HG02610 (cell line): ENCODE measurements at regions not wholly inside any gene's neighbourhood (a gene's known extent, or its start where the extent isn't known, plus 50 kb on each side); places are given as distances from the start of the nearest gene placed in this dataset.

Source experiments
- ATAC-seq: cut with Tn5 transposase; IDR thresholded peaks from one replicate; pipeline ENCODE4 v1.9.1; 2021; ENCODE audit warnings: mild to moderate bottlenecking, moderate library complexity; ENCODE audit not compliant: unreplicated experiment

DNA sequence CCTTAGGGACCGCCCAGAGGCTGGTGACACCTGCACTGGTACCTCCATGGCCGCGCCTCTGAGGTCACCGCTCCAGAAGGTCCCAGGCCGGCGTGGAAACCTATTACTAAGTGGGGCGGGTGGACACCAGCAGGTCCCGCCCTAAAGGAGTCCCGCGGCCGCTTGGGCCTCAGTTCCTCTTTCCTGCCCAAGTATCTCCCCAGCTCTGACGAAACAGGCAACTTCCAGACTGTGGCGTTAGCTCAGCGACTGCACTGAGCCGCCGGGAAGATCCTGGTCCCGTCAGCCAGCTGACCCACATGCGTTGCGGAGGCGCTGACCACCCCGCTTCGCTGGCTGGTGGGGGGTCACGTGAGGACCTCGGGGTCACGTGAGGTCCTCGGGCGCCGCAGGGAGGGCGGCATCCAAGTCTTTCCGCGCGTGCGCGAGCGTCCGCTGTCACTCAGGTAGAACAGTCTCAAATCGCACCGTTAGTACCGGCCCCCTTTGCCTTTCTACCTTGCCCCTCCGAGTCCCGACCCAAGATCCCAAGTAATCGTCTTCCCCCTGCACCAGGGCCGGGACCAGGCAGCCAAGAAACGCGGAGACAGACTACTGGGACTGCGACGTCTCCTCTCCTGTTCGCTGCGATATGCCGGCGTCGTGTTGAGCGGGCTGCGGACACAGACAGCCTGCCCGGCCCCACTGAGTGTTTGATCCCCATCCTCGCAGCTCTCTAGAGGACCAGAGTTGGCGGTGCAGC, 53.7 kb upstream of the KDM4C start:
- ATAC-seq, result peak; percentile 87

GRCh38 chr9:6702707-6703106, 55.1 kb upstream of the KDM4C start:
- no peak for ATAC-seq

- no peak for ATAC-seq
Observed at GRCh38 chr9:6696178-6696577, 50.6 kb upstream of the GLDC start.

GRCh38 chr9:6695121-6695814, 49.7 kb upstream of the GLDC start:
- no peak for ATAC-seq
